Prostate gland (tissue), 2 donors: ENCODE measurements at regions not wholly inside any gene's neighbourhood (a gene's known extent, or its start where the extent isn't known, plus 50 kb on each side); places are given as distances from the start of the nearest gene placed in this dataset.

Experiments
- DNase-seq: peaks from one replicate; pipeline ENCODE4 v3.0.0-alpha.2; 2019; ENCODE audit warnings: low spot score
- H3K27ac ChIP-seq, 2 donors: fragments of 200-600 bp; sonication (generic); 2 replicates each; pipeline ENCODE4 v1.5.1; 2017 to 2019
- H3K27me3 ChIP-seq: fragments of 200-600 bp; sonication (generic); replicated peaks from 2 replicates; pipeline ENCODE4 v1.5.1; 2019; ENCODE audit not compliant: insufficient read depth
- H3K36me3 ChIP-seq, 2 donors: fragments of 200-600 bp; sonication (generic); 1 replicate in 1 of 2; 2 replicates in 1 of 2; pipeline versions ENCODE4 v1.5.1 to v1.8.1; 2017 to 2019
- H3K4me1 ChIP-seq: fragments of 200-600 bp; sonication (generic); replicated peaks from 2 replicates; pipeline ENCODE4 v1.5.1; 2019
- H3K4me3 ChIP-seq, 2 donors: fragments of 200-600 bp; sonication (generic); 2 replicates each; pipeline ENCODE4 v1.5.1; 2017 to 2019
- H3K9me3 ChIP-seq: fragments of 200-600 bp; sonication (generic); 2 replicates; pipeline ENCODE4 v1.5.1; 2017
- CTCF ChIP-seq, 4 experiments: fragments of 200-600 bp in 2 of 4; fragments of 450-650 bp in 2 of 4; sonication (generic) in 2 of 4; IDR thresholded peaks; 1 replicate in 3 of 4; 2 replicates in 1 of 4; pipeline ENCODE4 v1.5.1; 2016 to 2019; ENCODE audit warnings: antibody characterized with exemption in 4 of 4, mild to moderate bottlenecking in 2 of 4, moderate library complexity in 2 of 4
- POLR2A ChIP-seq: fragments of 450-650 bp; IDR thresholded peaks from one replicate; pipeline ENCODE4 v1.6.1; 2016; ENCODE audit warnings: antibody characterized with exemption, mild to moderate bottlenecking
- POLR2AphosphoS5 ChIP-seq: sonication (generic); formaldehyde crosslinking; IDR thresholded peaks from one replicate; pipeline ENCODE4 v1.6.1; 2017; ENCODE audit warnings: antibody characterized with exemption
- WGBS: methylation state at CpG from one replicate; pipeline ENCODE4 v1.1.5; 2018; 5-methylcytosine and 5-hydroxymethylcytosine counted together
- intact Hi-C: fragments of 100-400 bp; cut with DNase I; formaldehyde crosslinking; loops from one replicate; pipeline ENCODE4 v1.14.2; 2022

- Histone ChIP-seq H3K27ac (no peak overlapping the region), H3K9me3 (no peaks in the 10 kb centered on the region), H3K36me3 (no peaks in the 10 kb centered on the region), H3K4me1 (no peaks in the 10 kb centered on the region), H3K27me3 (no peaks in the 10 kb centered on the region), H3K4me3 (no peak overlapping the region)
- 68% methylated on average over 3 of the region's 3 CpGs for WGBS
- intact Hi-C loops, result no loop called here
- TF ChIP-seq CTCF (IDR thresholded peaks at IDR 0.05) (no peak), POLR2AphosphoS5 (no peak)
- DNase-seq, result no peak
Observed at GRCh38 chr5:91277840-91278239, 105.3 kb downstream of the ARRDC3 start.

- no peak for DNase-seq
- Histone ChIP-seq H3K27me3 (no peaks in the 10 kb centered on the region), H3K4me3 (no peak overlapping the region), H3K9me3 (no peaks in the 10 kb centered on the region), H3K27ac (no peak overlapping the region), H3K4me1 (no peaks in the 10 kb centered on the region), H3K36me3 (no peaks in the 10 kb centered on the region)
- TF ChIP-seq POLR2A, result no peak
- no peak for TF ChIP-seq POLR2AphosphoS5
- TF ChIP-seq CTCF (IDR thresholded peaks at IDR 0.05), result no peak
- 58% methylated on average over 5 of the region's 5 CpGs for WGBS
- intact Hi-C loops, result no loop called here
Observed at GRCh38 chr5:91277093-91277626, 106.0 kb downstream of the ARRDC3 start.

- no peak for DNase-seq
- no peaks in the 10 kb centered on the region for H3K9me3 ChIP-seq
- intact Hi-C loops, result no loop called here
- TF ChIP-seq POLR2AphosphoS5, result no peak
- no peak for TF ChIP-seq CTCF (IDR thresholded peaks at IDR 0.05)
- TF ChIP-seq POLR2A, result no peak
- 73% methylated on average over 2 of the region's 2 CpGs for WGBS
- no peak overlapping the region for H3K27ac ChIP-seq
- H3K4me1 ChIP-seq, result no peaks in the 10 kb centered on the region
- H3K27me3 ChIP-seq, result no peaks in the 10 kb centered on the region
- no peak overlapping the region for H3K4me3 ChIP-seq
- no peaks in the 10 kb centered on the region for H3K36me3 ChIP-seq
Observed at GRCh38 chr5:91272858-91273257, 110.3 kb downstream of the ARRDC3 start.

GRCh38 chr5:91271999-91272398 lies 111.1 kb downstream of the ARRDC3 start:
- Histone ChIP-seq H3K4me3 (no peak overlapping the region), H3K9me3 (no peaks in the 10 kb centered on the region), H3K36me3 (no peaks in the 10 kb centered on the region), H3K27ac (no peak overlapping the region), H3K27me3 (no peaks in the 10 kb centered on the region), H3K4me1 (no peaks in the 10 kb centered on the region)
- intact Hi-C loops, result no loop called here
- no peak for DNase-seq
- no peak for TF ChIP-seq POLR2A
- no peak for TF ChIP-seq POLR2AphosphoS5
- TF ChIP-seq CTCF (IDR thresholded peaks at IDR 0.05), result no peak

- Histone ChIP-seq H3K27ac (no peak overlapping the region), H3K4me1 (no peaks in the 10 kb centered on the region), H3K36me3 (no peaks in the 10 kb centered on the region), H3K27me3 (no peaks in the 10 kb centered on the region), H3K4me3 (no peak overlapping the region), H3K9me3 (no peaks in the 10 kb centered on the region)
- intact Hi-C loops, result no loop called here
- TF ChIP-seq POLR2AphosphoS5, result no peak
- TF ChIP-seq CTCF (IDR thresholded peaks at IDR 0.05), result no peak
- DNase-seq, result no peak
- WGBS, result 82% methylated on average over 3 of the region's 3 CpGs
Observed at GRCh38 chr5:91269198-91269597, 113.9 kb downstream of the ARRDC3 start.
